BJ (cell line): ENCODE measurements at regions not wholly inside any gene's neighbourhood (a gene's known extent, or its start where the extent isn't known, plus 50 kb on each side); places are given as distances from the start of the nearest gene placed in this dataset.

Source experiments
- CTCF ChIA-PET: fragments of 350-600 bp; formaldehyde crosslinking; extraction: SDS; loops from one replicate; lab custom pipeline; 2021; ENCODE audit warnings: antibody characterized with exemption, inconsistent platforms; lab: Yijun Ruan, JAX
- POLR2A ChIA-PET: fragments of 300-600 bp; sonication (Branson Sonifier 250); formaldehyde crosslinking; extraction: SDS; loops from one replicate; lab custom pipeline; 2021; ENCODE audit warnings: antibody characterized with exemption; lab: Charles Lee
- DNase-seq: peaks from one replicate; pipeline ENCODE4 v3.0.0-alpha.2; 2011; ENCODE audit warnings: low read depth
- H3K27me3 ChIP-seq: 2 replicates; pipeline ENCODE4 v1.6.0; 2011; ENCODE audit warnings: low read length; ENCODE audit not compliant: control insufficient read depth, insufficient read depth
- H3K36me3 ChIP-seq: 2 replicates; pipeline ENCODE4 v1.5.1; 2011; ENCODE audit warnings: low read length; ENCODE audit not compliant: control insufficient read depth, insufficient read depth
- H3K4me3 ChIP-seq: 2 replicates; pipeline ENCODE4 v1.5.1; 2011; ENCODE audit warnings: low read depth, mild to moderate bottlenecking, control low read depth, low read length
- CTCF ChIP-seq: IDR thresholded peaks from 2 replicates; pipeline ENCODE4 v1.5.1; 2011; ENCODE audit warnings: low read depth, mild to moderate bottlenecking, control low read depth, inconsistent platforms, low read length, moderate library complexity; ENCODE audit not compliant: insufficient read depth

DNA sequence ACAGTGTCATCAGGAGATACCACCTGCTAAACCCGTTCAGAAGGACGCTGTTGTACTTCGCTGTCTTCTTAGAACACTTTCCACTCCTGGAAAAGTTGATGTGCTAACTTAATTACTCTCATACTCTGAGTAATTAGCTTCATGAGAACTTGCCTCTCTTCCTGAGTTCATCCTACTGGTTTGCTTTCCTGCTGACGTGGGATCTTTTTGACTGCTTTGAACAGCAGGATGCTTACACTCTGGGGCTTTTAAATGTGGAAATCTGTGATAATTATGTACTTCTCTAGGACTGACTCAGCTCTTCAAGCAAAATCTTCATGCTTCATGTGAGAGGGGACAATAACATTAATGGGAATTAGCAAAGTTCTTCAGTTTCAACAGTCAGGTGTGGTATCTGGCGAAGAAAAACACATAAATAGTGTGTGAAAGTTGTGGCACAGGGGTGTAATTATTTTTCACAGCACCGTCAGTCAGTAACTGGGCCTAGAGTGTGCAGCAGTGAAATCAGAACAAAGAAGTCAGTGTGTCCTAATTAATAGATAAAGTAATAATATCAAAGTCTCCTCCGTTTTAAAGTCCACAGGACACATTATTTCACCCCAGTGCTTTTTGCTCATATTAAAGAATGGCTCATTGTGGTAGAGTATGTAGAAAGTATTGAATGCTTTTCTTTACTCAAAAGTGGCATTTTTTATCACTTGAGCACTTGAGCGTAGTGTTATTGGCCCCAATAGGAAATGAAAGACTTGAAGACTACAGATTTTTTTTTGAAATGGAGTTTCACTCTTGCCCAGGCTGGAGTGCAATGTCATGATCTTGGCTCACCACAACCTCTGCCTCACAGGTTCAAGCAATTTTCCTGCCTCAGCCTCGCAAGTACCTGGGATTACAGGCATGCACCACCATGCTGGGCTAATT lies 140.9 kb upstream of the DMRT1 start:
- CTCF ChIA-PET: interaction anchor here (0.9 to 2.0 kb wide), 4 partner anchors 10 to 86 kb away, joined by 3 to 5 read pairs (median 4); no protein-coding TSS in a partner anchor
- Histone ChIP-seq H3K4me3 (no peak overlapping the region), H3K27me3 (no peaks in the 10 kb centered on the region), H3K36me3 (no peaks in the 10 kb centered on the region)
- DNase-seq: no peak
- POLR2A ChIA-PET: interaction anchor here (0.5 kb wide), 1 partner anchor 8 kb away, joined by 4 read pairs; no protein-coding TSS in a partner anchor
- no peak for TF ChIP-seq CTCF

DNA sequence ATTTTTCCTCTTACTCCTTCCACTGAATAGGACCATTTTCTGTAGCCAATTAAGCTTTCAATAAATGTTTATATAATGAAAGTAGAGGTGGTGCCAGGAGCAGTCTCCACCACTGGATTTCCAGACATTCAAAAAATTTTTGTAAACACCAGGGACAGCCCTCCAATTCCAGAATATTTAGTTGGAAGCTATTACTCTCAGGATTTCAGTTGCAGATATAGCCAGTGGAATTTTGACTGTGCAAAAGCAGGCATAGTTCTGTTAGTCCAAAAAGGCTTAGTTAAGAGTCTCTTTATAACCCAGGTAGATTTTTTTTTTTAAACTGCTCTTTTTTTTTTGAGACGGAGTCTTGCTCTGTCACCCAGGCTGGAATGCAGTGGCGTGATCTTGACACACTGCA lies 138.1 kb upstream of the DMRT1 start:
- TF ChIP-seq CTCF: no peak
- ChIA-PET CTCF (interaction anchor here (0.7 to 1.8 kb wide), 6 partner anchors 10 to 357 kb away, joined by 3 to 5 read pairs (median 4); no protein-coding TSS in a partner anchor), POLR2A (interaction anchor here (0.5 to 1.1 kb wide), 4 partner anchors 10 to 35 kb away, joined by 3 to 6 read pairs (median 4); no protein-coding TSS in a partner anchor)
- DNase-seq: no peak
- Histone ChIP-seq H3K4me3 (no peak overlapping the region), H3K27me3 (no peaks in the 10 kb centered on the region), H3K36me3 (no peaks in the 10 kb centered on the region)

GRCh38 chr9:706073-706472 lies 135.4 kb upstream of the DMRT1 start:
- ChIA-PET CTCF (interaction anchor here (1.6 kb wide), 1 partner anchor 9 kb away, joined by 8 read pairs; no protein-coding TSS in a partner anchor), POLR2A (no interaction called here)
- no peak for TF ChIP-seq CTCF
- Histone ChIP-seq H3K36me3 (peaks cover 3% of the 10 kb centered on the region), H3K4me3 (no peak overlapping the region; the same call in 1 of the 2 replicates), H3K27me3 (no peaks in the 10 kb centered on the region)
- no peak for DNase-seq

DNA sequence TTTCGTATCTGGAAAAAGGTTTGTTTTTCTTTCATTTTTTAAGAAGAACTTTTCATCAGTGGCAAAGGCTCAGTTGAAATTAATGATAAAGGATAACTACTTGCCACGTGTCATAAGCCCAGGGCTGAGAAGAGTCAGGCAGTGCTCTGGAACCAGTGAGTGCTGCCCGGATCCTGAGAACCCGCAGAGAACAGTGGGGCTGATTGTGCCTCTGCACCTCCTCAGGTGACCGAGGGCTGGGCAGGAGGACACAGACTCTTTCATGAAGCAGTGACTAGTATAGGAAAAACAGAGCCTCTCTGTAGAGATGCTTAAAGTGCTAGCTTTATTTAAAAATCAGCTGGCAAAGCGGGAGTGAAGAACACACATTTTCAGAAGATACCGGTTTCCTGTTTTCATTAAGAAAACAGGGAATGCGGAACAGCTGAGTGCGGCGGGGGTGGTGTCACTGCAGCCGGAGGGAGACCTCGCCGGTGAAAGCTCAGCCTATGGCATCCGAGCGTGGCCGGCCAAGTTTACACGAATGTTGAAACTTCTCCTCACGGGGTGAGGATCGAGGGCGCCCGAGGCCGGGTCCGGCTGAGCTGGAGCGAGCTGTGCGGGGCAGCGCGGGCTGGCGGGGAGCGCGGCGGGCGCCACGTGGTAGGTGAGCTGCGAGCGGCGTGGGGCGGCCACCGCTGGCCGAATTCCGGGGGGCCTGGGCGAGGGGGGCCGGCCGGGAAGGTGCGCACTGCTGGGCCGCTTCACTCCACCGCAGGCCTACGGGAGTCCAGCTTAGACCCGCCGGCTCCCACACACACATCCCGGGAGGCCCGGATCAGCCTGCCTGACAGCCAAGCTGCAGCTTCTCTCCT lies 134.7 kb upstream of the DMRT1 start:
- no peak for DNase-seq
- TF ChIP-seq CTCF: no peak
- Histone ChIP-seq H3K4me3 (peak overlapping the region; percentile 50), H3K36me3 (peaks cover 10% of the 10 kb centered on the region), H3K27me3 (no peaks in the 10 kb centered on the region)
- ChIA-PET POLR2A (interaction anchor here (0.6 kb wide), 1 partner anchor 14 kb away, joined by 5 read pairs; no protein-coding TSS in a partner anchor), CTCF (interaction anchor here (1.6 kb wide), 1 partner anchor 10 kb away, joined by 8 read pairs; no protein-coding TSS in a partner anchor)
